NB4 (cell line): ENCODE measurements at regions not wholly inside any gene's neighbourhood (a gene's known extent, or its start where the extent isn't known, plus 50 kb on each side); places are given as distances from the start of the nearest gene placed in this dataset.

ENCODE experiments used
- DNase-seq: peaks from one replicate; pipeline ENCODE4 v3.0.0; 2010; ENCODE audit warnings: low read depth
- H3K4me3 ChIP-seq: one replicate; pipeline ENCODE4 v1.5.1; 2011; ENCODE audit warnings: mild to moderate bottlenecking, low read depth, low read length, moderate library complexity
- CTCF ChIP-seq: IDR thresholded peaks from one replicate; pipeline ENCODE4 v1.5.1; 2012; ENCODE audit warnings: low read depth, low read length
- MAX ChIP-seq: IDR thresholded peaks from 2 replicates; pipeline ENCODE4 v1.6.1; 2011; ENCODE audit warnings: low read depth, low read length
- MYC ChIP-seq: IDR thresholded peaks from 2 replicates; pipeline ENCODE4 v1.6.1; 2011; ENCODE audit warnings: low read depth, low read length
- POLR2A ChIP-seq: IDR thresholded peaks from 2 replicates; pipeline ENCODE4 v1.6.1; 2011; ENCODE audit warnings: mild to moderate bottlenecking; ENCODE audit not compliant: insufficient read length; ENCODE audit errors: extremely low read depth

GRCh38 chr4:167431371-167431770, 197.1 kb upstream of the SPOCK3 start:
- no peak overlapping the region for H3K4me3 ChIP-seq
- TF ChIP-seq POLR2A (no peak), CTCF (no peak), MYC (no peak)
- no peak for DNase-seq

GRCh38 chr4:167435786-167436185, 201.5 kb upstream of the SPOCK3 start:
- DNase-seq = no peak
- H3K4me3 ChIP-seq = no peak overlapping the region
- TF ChIP-seq CTCF = no peak

GRCh38 chr4:167443841-167444240, 209.5 kb upstream of the SPOCK3 start:
- TF ChIP-seq CTCF = no peak
- TF ChIP-seq POLR2A = no peak
- TF ChIP-seq MAX = no peak
- no peak for TF ChIP-seq MYC
- H3K4me3 ChIP-seq = no peak overlapping the region
- no peak for DNase-seq

GRCh38 chr4:167452922-167453430, 218.7 kb upstream of the SPOCK3 start:
- no peak for DNase-seq
- TF ChIP-seq MYC (no peak), POLR2A (no peak)
- no peak overlapping the region for H3K4me3 ChIP-seq

- DNase-seq = no peak
- TF ChIP-seq MAX (no peak), MYC (no peak), CTCF (no peak), POLR2A (no peak)
- H3K4me3 ChIP-seq = no peak overlapping the region
These were observed 222.3 kb upstream of the SPOCK3 start for GRCh38 chr4:167456619-167457018.

GRCh38 chr4:167469436-167469835, 235.1 kb upstream of the SPOCK3 start:
- H3K4me3 ChIP-seq = no peak overlapping the region
- no peak for DNase-seq
- no peak for TF ChIP-seq MYC
- TF ChIP-seq POLR2A = no peak
- no peak for TF ChIP-seq CTCF
- no peak for TF ChIP-seq MAX

GRCh38 chr4:167475951-167476350, 241.7 kb upstream of the SPOCK3 start:
- no peak overlapping the region for H3K4me3 ChIP-seq
- no peak for DNase-seq
- no peak for TF ChIP-seq CTCF
- TF ChIP-seq MAX = no peak
- no peak for TF ChIP-seq POLR2A
- no peak for TF ChIP-seq MYC
